Upper lobe of left lung (tissue), 6 donors: ENCODE measurements at regions not wholly inside any gene's neighbourhood (a gene's known extent, or its start where the extent isn't known, plus 50 kb on each side); places are given as distances from the start of the nearest gene placed in this dataset.

Experiments used
- ATAC-seq, 2 donors: fragments of 200-7000 bp; cut with Tn5 transposase; one replicate each; pipeline ENCODE4 v1.9.1; 2022; ENCODE audit warnings: mild to moderate bottlenecking in 2 of 2, moderate library complexity in 2 of 2; ENCODE audit not compliant: low FRiP score in 2 of 2
- DNase-seq, 2 donors: peaks; one replicate each; pipeline ENCODE4 v3.0.0-alpha.2; 2019 to 2020
- H3K27ac ChIP-seq, 4 donors: fragments of 200-600 bp; sonication (generic); one replicate each; pipeline ENCODE4 v1.5.1; 2016 to 2019
- H3K27me3 ChIP-seq, 4 donors: fragments of 200-600 bp; sonication (generic); one replicate each; pipeline ENCODE4 v1.5.1; 2017 to 2019
- H3K36me3 ChIP-seq, 4 donors: fragments of 200-600 bp; sonication (generic); one replicate each; pipeline ENCODE4 v1.5.1; 2016 to 2019
- H3K4me1 ChIP-seq, 4 donors: fragments of 200-600 bp; sonication (generic); one replicate each; pipeline ENCODE4 v1.5.1; 2018 to 2019
- H3K4me3 ChIP-seq, 4 donors: fragments of 200-600 bp; sonication (generic); one replicate each; pipeline ENCODE4 v1.5.1; 2017 to 2019; ENCODE audit warnings: mild to moderate bottlenecking in 2 of 4, moderate library complexity in 1 of 4
- H3K9me3 ChIP-seq, 4 donors: fragments of 200-600 bp; sonication (generic); one replicate each; pipeline ENCODE4 v1.5.1; 2018 to 2019
- CTCF ChIP-seq, 6 experiments: fragments of 450-650 bp in 4 of 6; fragments of 200-600 bp in 2 of 6; sonication (generic) in 2 of 6; IDR thresholded peaks; one replicate each; pipeline ENCODE4 v1.5.1; 2016 to 2019; ENCODE audit warnings: antibody characterized with exemption in 6 of 6
- EP300 ChIP-seq, 4 donors: sonication (generic); formaldehyde crosslinking; IDR thresholded peaks; one replicate each; pipeline ENCODE4 v1.5.1; 2017; ENCODE audit warnings: antibody characterized with exemption in 4 of 4, control low read depth in 2 of 4
- POLR2A ChIP-seq, 4 donors: fragments of 450-650 bp; IDR thresholded peaks; one replicate each; pipeline ENCODE4 v1.5.1; 2016 to 2017; ENCODE audit warnings: antibody characterized with exemption in 4 of 4, mild to moderate bottlenecking in 2 of 4
- POLR2AphosphoS5 ChIP-seq, 2 donors: sonication (generic); formaldehyde crosslinking; IDR thresholded peaks; one replicate each; pipeline ENCODE4 v1.5.1; 2017; ENCODE audit warnings: antibody characterized with exemption in 2 of 2
- WGBS, 2 donors: methylation state at CpG; one replicate each; pipeline ENCODE4 v1.1.5; 2017 to 2018; 5-methylcytosine and 5-hydroxymethylcytosine counted together
- donor health status: DM: no; HTN: no; CAD: no; lungs with moderate emphysema.
- donor health status: DM: no; HTN: yes; CAD: no; lungs with severe emphysema.

GRCh38 chr16:27695161-27695560, 145.2 kb downstream of the KATNIP start:
- no peaks in the 10 kb centered on the region for H3K9me3 ChIP-seq
- no peak for DNase-seq
- no peak for TF ChIP-seq CTCF (IDR thresholded peaks at IDR 0.05)
- no peak for TF ChIP-seq POLR2AphosphoS5 (IDR thresholded peaks at IDR 0.05)
- TF ChIP-seq POLR2A (IDR thresholded peaks at IDR 0.05): no peak
- no peak for TF ChIP-seq EP300 (IDR thresholded peaks at IDR 0.05)
- ATAC-seq: no peak
- no peaks in the 10 kb centered on the region for H3K4me1 ChIP-seq
- H3K36me3 ChIP-seq: peaks cover 0 to 21% (median 8%) of the 10 kb centered on the region in 4 donors
- no peaks in the 10 kb centered on the region for H3K27me3 ChIP-seq
- no peak overlapping the region for H3K4me3 ChIP-seq
- no peak overlapping the region for H3K27ac ChIP-seq
- 94 to 99% methylated on average over 7 of the region's 7 CpGs for WGBS, 2 donors

GRCh38 chr16:27698266-27698665, 148.3 kb downstream of the KATNIP start:
- TF ChIP-seq EP300 (IDR thresholded peaks at IDR 0.05) (no peak), POLR2A (IDR thresholded peaks at IDR 0.05) (no peak), POLR2AphosphoS5 (IDR thresholded peaks at IDR 0.05) (no peak), CTCF (IDR thresholded peaks at IDR 0.05) (no peak)
- WGBS, 2 donors: 82 to 84% methylated on average over 12 to 14 of the region's 14 CpGs
- Histone ChIP-seq H3K36me3 (peaks cover 0 to 32% (median 18%) of the 10 kb centered on the region in 4 donors), H3K4me1 (peaks cover 0 to 1% (median 0%) of the 10 kb centered on the region in 4 donors), H3K4me3 (no peak overlapping the region), H3K9me3 (no peaks in the 10 kb centered on the region), H3K27ac (no peak overlapping the region), H3K27me3 (no peaks in the 10 kb centered on the region)
- DNase-seq (peak in 1 of 2 donors; percentile 46), ATAC-seq (no peak)

GRCh38 chr16:27698746-27699145, 148.8 kb downstream of the KATNIP start:
- Histone ChIP-seq H3K9me3 (no peaks in the 10 kb centered on the region), H3K4me1 (peaks cover 0 to 4% (median 0%) of the 10 kb centered on the region in 4 donors), H3K27me3 (no peaks in the 10 kb centered on the region), H3K4me3 (no peak overlapping the region), H3K27ac (no peak overlapping the region), H3K36me3 (peaks cover 0 to 32% (median 18%) of the 10 kb centered on the region in 4 donors)
- 96 to 97% methylated on average over 4 to 8 of the region's 8 CpGs for WGBS, 2 donors
- no peak for TF ChIP-seq POLR2A (IDR thresholded peaks at IDR 0.05)
- no peak for TF ChIP-seq CTCF (IDR thresholded peaks at IDR 0.05)
- no peak for TF ChIP-seq EP300 (IDR thresholded peaks at IDR 0.05)
- no peak for TF ChIP-seq POLR2AphosphoS5 (IDR thresholded peaks at IDR 0.05)
- ATAC-seq: no peak
- no peak for DNase-seq

GRCh38 chr16:27699540-27699939, 149.6 kb downstream of the KATNIP start:
- H3K4me1 ChIP-seq: peaks cover 0 to 4% (median 0%) of the 10 kb centered on the region in 4 donors
- H3K4me3 ChIP-seq: no peak overlapping the region
- 93 to 97% methylated on average over 6 to 7 of the region's 7 CpGs for whole genome bisulfite sequencing, 2 donors
- no peaks in the 10 kb centered on the region for H3K9me3 ChIP-seq
- no peaks in the 10 kb centered on the region for H3K27me3 ChIP-seq
- no peak overlapping the region for H3K27ac ChIP-seq
- DNase-seq (no peak), ATAC-seq (no peak)
- TF ChIP-seq EP300 (IDR thresholded peaks at IDR 0.05) (no peak), POLR2AphosphoS5 (IDR thresholded peaks at IDR 0.05) (no peak), CTCF (IDR thresholded peaks at IDR 0.05) (no peak), POLR2A (IDR thresholded peaks at IDR 0.05) (no peak)
- peaks cover 0 to 32% (median 18%) of the 10 kb centered on the region in 4 donors for H3K36me3 ChIP-seq

- Histone ChIP-seq H3K4me3 (no peak overlapping the region), H3K9me3 (no peaks in the 10 kb centered on the region), H3K4me1 (peaks cover 0 to 4% (median 0%) of the 10 kb centered on the region in 4 donors), H3K27ac (no peak overlapping the region), H3K36me3 (peaks cover 0 to 32% (median 18%) of the 10 kb centered on the region in 4 donors), H3K27me3 (no peaks in the 10 kb centered on the region)
- TF ChIP-seq EP300 (IDR thresholded peaks at IDR 0.05) (no peak), CTCF (IDR thresholded peaks at IDR 0.05) (no peak), POLR2AphosphoS5 (IDR thresholded peaks at IDR 0.05) (no peak)
- ATAC-seq (no peak), DNase-seq (no peak)
- 85 to 89% methylated on average over 10 of the region's 10 CpGs for WGBS, 2 donors
Observed at GRCh38 chr16:27700304-27700995, 150.5 kb downstream of the KATNIP start.
